K562 (cell line): ENCODE measurements at regions not wholly inside any gene's neighbourhood (a gene's known extent, or its start where the extent isn't known, plus 50 kb on each side); places are given as distances from the start of the nearest gene placed in this dataset.

Experiments used
- BACH1 ChIP-seq: fragments of 200-800 bp; sonication (Bioruptor generic); IDR thresholded peaks from 2 replicates; pipeline ENCODE4 v1.6.1; 2016; ENCODE audit warnings: missing genetic modification characterization, missing compliant biosample characterization
- CBFB ChIP-seq: sonication (generic); formaldehyde crosslinking; IDR thresholded peaks from 2 replicates; pipeline ENCODE4 v1.4.0; 2020; ENCODE audit warnings: mild to moderate bottlenecking, missing genetic modification reagents
- CHD4 ChIP-seq: fragments of 200-600 bp; sonication (generic); IDR thresholded peaks from 3 replicates; pipeline ENCODE4 v1.6.1; 2012; ENCODE audit warnings: low read depth, mild to moderate bottlenecking, mixed read lengths, low read length, inconsistent platforms; ENCODE audit not compliant: insufficient read depth, insufficient replicate concordance, poor library complexity, severe bottlenecking
- CHD7 ChIP-seq: fragments of 200-600 bp; sonication (generic); IDR thresholded peaks from one replicate; pipeline ENCODE4 v1.6.1; 2012; ENCODE audit warnings: mild to moderate bottlenecking, low read depth, low read length, inconsistent platforms
- ID3 ChIP-seq, 2 experiments: fragments of 250-450 bp in 1 of 2; fragments of 450-650 bp in 1 of 2; sonication (Bioruptor Pico) in 1 of 2; IDR thresholded peaks; 2 replicates each; pipeline versions ENCODE4 v1.6.1 to v1.8.0; 2016 to 2021; ENCODE audit warnings: mild to moderate bottlenecking in 2 of 2, moderate library complexity in 2 of 2, missing compliant biosample characterization in 1 of 2, missing genetic modification characterization in 1 of 2
- KLF1 ChIP-seq: fragments of 450-650 bp; IDR thresholded peaks from 2 replicates; pipeline ENCODE4 v1.6.1; 2016; ENCODE audit warnings: missing genetic modification characterization, missing compliant biosample characterization
- STAG1 ChIP-seq: sonication (generic); formaldehyde crosslinking; IDR thresholded peaks from 2 replicates; pipeline ENCODE4 v1.5.0; 2020; ENCODE audit warnings: missing genetic modification reagents, borderline replicate concordance
- TCF7 ChIP-seq: sonication (generic); IDR thresholded peaks from 2 replicates; pipeline ENCODE4 v1.6.1; 2016; ENCODE audit warnings: antibody characterized with exemption, borderline replicate concordance
- TRIM24 ChIP-seq, 2 experiments: fragments of 450-650 bp; IDR thresholded peaks; 2 replicates each; pipeline ENCODE4 v1.6.1; 2016
- YY1 ChIP-seq, 3 experiments: IDR thresholded peaks; 2 replicates each; pipeline ENCODE4 v1.6.1; 2011; ENCODE audit warnings: low read length in 2 of 3, mild to moderate bottlenecking in 2 of 3, moderate library complexity in 2 of 3, borderline replicate concordance in 1 of 3, control low read depth in 1 of 3, low read depth in 1 of 3; ENCODE audit not compliant: insufficient read depth in 3 of 3, insufficient replicate concordance in 2 of 3, control insufficient read depth in 1 of 3, insufficient read length in 1 of 3; ENCODE audit errors: extremely low read depth in 1 of 3

- TF ChIP-seq CHD7 = no peak
- no peak for TF ChIP-seq TCF7
- no peak for TF ChIP-seq KLF1 (tag)
- no peak for TF ChIP-seq YY1 (IDR thresholded peaks at IDR 0.05; ENCODE audit: borderline replicate concordance in 1 of 3, control insufficient read depth in 1 of 3, extremely low read depth in 1 of 3, insufficient read depth in 3 of 3, insufficient read length in 1 of 3, insufficient replicate concordance in 2 of 3, low read depth in 1 of 3, low read length in 2 of 3)
- no peak for TF ChIP-seq CBFB
- TF ChIP-seq TRIM24 (IDR thresholded peaks at IDR 0.05) = no peak
- no peak for TF ChIP-seq ID3 (CRISPR knock-in tag; IDR thresholded peaks at IDR 0.05)
- TF ChIP-seq ID3 (tag; IDR thresholded peaks at IDR 0.05) = no peak
- TF ChIP-seq STAG1 (CRISPR knock-in tag) = no peak
- TF ChIP-seq BACH1 (tag) = no peak
- TF ChIP-seq CHD4 = no peak
- TF ChIP-seq, all 486 proteins: peak for 0
Measured at GRCh38 chr1:214801191-214801590, 198.2 kb downstream of the CENPF start (continued).
